GM23338 (cell line): ENCODE measurements at regions not wholly inside any gene's neighbourhood (a gene's known extent, or its start where the extent isn't known, plus 50 kb on each side); places are given as distances from the start of the nearest gene placed in this dataset.

ENCODE experiments used
- CREB1 ChIP-seq: fragments of 250-450 bp; sonication (Bioruptor Pico); IDR thresholded peaks from 2 replicates; pipeline ENCODE4 v1.5.0; 2020; ENCODE audit warnings: low read depth, mild to moderate bottlenecking, moderate library complexity
- CTCF ChIP-seq, 2 experiments: fragments of 200-600 bp in 1 of 2; sonication (generic) in 1 of 2; conservative IDR thresholded peaks; 2 replicates each; pipeline versions ENCODE4 v1.5.1 to v1.6.1; 2016 to 2017; ENCODE audit warnings: antibody characterized with exemption in 2 of 2, low read depth in 2 of 2, mild to moderate bottlenecking in 2 of 2, moderate library complexity in 1 of 2
- EZH2 ChIP-seq: fragments of 200-600 bp; sonication (generic); IDR thresholded peaks from one replicate; pipeline ENCODE4 v1.8.0; 2017; ENCODE audit warnings: antibody characterized with exemption, mild to moderate bottlenecking, low read depth; ENCODE audit not compliant: unreplicated experiment
- EZH2phosphoT487 ChIP-seq: fragments of 200-600 bp; sonication (generic); IDR thresholded peaks from one replicate; pipeline ENCODE4 v1.8.1; 2018; ENCODE audit warnings: antibody characterized with exemption; ENCODE audit not compliant: unreplicated experiment
- JUNB ChIP-seq: IDR thresholded peaks from one replicate; pipeline ENCODE4 v1.6.1; 2016; ENCODE audit warnings: antibody characterized with exemption; ENCODE audit not compliant: unreplicated experiment
- POLR2AphosphoS5 ChIP-seq: IDR thresholded peaks from 2 replicates; pipeline ENCODE4 v1.6.1; 2016; ENCODE audit warnings: antibody characterized with exemption, low read depth
- REST ChIP-seq: IDR thresholded peaks from one replicate; pipeline ENCODE4 v1.6.1; 2018; ENCODE audit warnings: antibody characterized with exemption; ENCODE audit not compliant: unreplicated experiment
- STAT1 ChIP-seq: IDR thresholded peaks from one replicate; pipeline ENCODE4 v1.6.1; 2016; ENCODE audit warnings: antibody characterized with exemption; ENCODE audit not compliant: unreplicated experiment
- ZNF114 ChIP-seq: fragments of 250-450 bp; sonication (Bioruptor Pico); IDR thresholded peaks from 2 replicates; pipeline ENCODE4 v1.5.0; 2020; ENCODE audit warnings: mild to moderate bottlenecking, moderate library complexity
- ZNF331 ChIP-seq: fragments of 250-450 bp; sonication (Bioruptor Pico); IDR thresholded peaks from 2 replicates; pipeline ENCODE4 v1.5.0; 2020; ENCODE audit warnings: low read depth, mild to moderate bottlenecking, moderate library complexity
- TF ChIP-seq, protein P1 (sequence below): IDR thresholded peaks from 2 replicates; pipeline ENCODE4 v1.6.1; 2016; ENCODE audit warnings: antibody characterized with exemption

GRCh38 chr7:136034132-136034531 is 57.0 kb upstream of the MTPN start:
- TF ChIP-seq CTCF (conservative IDR thresholded peaks at IDR 0.05; ENCODE audit: low read depth in 2 of 2) (no peak), REST (no peak), CREB1 (no peak), EZH2phosphoT487 (no peak), EZH2 (no peak), ZNF114 (CRISPR knock-in tag) (no peak), POLR2AphosphoS5 (no peak), ZNF331 (CRISPR knock-in tag) (no peak), JUNB (no peak), STAT1 (no peak)
- TF ChIP-seq, protein P1, sequence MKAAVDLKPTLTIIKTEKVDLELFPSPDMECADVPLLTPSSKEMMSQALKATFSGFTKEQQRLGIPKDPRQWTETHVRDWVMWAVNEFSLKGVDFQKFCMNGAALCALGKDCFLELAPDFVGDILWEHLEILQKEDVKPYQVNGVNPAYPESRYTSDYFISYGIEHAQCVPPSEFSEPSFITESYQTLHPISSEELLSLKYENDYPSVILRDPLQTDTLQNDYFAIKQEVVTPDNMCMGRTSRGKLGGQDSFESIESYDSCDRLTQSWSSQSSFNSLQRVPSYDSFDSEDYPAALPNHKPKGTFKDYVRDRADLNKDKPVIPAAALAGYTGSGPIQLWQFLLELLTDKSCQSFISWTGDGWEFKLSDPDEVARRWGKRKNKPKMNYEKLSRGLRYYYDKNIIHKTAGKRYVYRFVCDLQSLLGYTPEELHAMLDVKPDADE = no peak
